ENCODE measurements at regions not wholly inside any gene's neighbourhood (a gene's known extent, or its start where the extent isn't known, plus 50 kb on each side); places are given as distances from the start of the nearest gene placed in this dataset.
"Not testable (repeated sequence)": the region's sequence is repeated elsewhere in the genome, so short reads cannot be mapped to it uniquely, and the experiment has no call there.

- TF ChIP-seq POLR2AphosphoS5 (IDR thresholded peaks at IDR 0.05; ENCODE audit: low read depth, low read length); POLR2A (IDR thresholded peaks at IDR 0.05; ENCODE audit: borderline replicate concordance, extremely low read depth, insufficient read depth, insufficient read length); CTCF (IDR thresholded peaks at IDR 0.05 in 2 of 3, conservative IDR thresholded peaks at IDR 0.05 in 1 of 3; ENCODE audit: borderline replicate concordance in 1 of 3, insufficient read depth in 1 of 3, low read depth in 2 of 3, low read length in 2 of 3); CBX3 (IDR thresholded peaks at IDR 0.05; ENCODE audit: low read depth); EGR1 (IDR thresholded peaks at IDR 0.05; ENCODE audit: low read depth); REST (IDR thresholded peaks at IDR 0.05; ENCODE audit: low read depth); FOSL1 (IDR thresholded peaks at IDR 0.05; ENCODE audit: low read depth); ATF3 (IDR thresholded peaks at IDR 0.05); RAD21 (IDR thresholded peaks at IDR 0.05; ENCODE audit: low read depth); EZH2 (IDR thresholded peaks at IDR 0.05); ZNF274 (IDR thresholded peaks at IDR 0.05; ENCODE audit: low read depth, low read length); SRF (IDR thresholded peaks at IDR 0.05; ENCODE audit: low read depth): not testable (repeated sequence)
Observed at GRCh38 chr4:97097036-97097435, 1046.2 kb downstream of the STPG2 start.
